HG03558 (cell line): ENCODE measurements at regions not wholly inside any gene's neighbourhood (a gene's known extent, or its start where the extent isn't known, plus 50 kb on each side); places are given as distances from the start of the nearest gene placed in this dataset.

Experiments used
- ATAC-seq: cut with Tn5 transposase; IDR thresholded peaks from one replicate; pipeline ENCODE4 v1.9.1; 2021; ENCODE audit warnings: moderate number of reproducible peaks; ENCODE audit not compliant: unreplicated experiment; ENCODE audit errors: extremely low read depth

DNA sequence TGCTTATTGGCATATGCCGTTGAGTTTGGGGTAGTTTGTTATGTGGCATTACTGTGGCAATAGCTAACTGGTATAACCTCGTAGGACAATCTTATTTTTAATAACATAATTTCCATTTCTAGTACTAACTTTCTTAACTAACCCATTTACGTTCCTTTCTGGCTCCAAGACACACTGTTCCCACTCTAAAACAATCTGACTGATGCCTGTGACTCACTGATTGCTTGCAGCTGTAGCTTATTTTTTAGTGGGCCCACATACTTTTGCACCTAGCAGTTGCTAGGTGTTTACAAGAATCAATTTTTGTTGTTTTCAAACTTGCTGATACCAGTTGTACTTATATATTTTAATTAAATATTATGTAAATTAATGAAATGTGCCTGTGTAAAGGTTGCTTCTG lies 52.2 kb downstream of the FAT3 start:
- no peak for ATAC-seq

DNA sequence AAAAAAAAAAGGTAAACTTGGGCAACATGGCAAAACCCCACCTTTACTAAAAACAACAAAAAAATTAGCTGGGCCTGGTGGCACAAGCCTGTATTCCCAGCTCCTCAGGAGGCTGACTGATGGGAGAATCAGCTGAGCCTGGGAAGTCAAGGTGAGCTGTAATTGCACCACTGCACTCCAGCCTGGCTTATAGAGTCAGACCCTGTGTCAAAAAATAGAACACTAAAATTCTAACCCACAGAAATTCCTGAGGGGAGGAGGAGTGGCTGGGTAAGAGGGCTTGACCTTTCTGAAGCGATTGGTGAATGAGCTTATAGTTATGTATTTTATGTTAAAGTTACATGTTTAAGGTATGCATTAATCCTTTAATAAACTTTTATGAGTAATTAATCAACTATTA lies 53.3 kb downstream of the FAT3 start:
- no peak for ATAC-seq

DNA sequence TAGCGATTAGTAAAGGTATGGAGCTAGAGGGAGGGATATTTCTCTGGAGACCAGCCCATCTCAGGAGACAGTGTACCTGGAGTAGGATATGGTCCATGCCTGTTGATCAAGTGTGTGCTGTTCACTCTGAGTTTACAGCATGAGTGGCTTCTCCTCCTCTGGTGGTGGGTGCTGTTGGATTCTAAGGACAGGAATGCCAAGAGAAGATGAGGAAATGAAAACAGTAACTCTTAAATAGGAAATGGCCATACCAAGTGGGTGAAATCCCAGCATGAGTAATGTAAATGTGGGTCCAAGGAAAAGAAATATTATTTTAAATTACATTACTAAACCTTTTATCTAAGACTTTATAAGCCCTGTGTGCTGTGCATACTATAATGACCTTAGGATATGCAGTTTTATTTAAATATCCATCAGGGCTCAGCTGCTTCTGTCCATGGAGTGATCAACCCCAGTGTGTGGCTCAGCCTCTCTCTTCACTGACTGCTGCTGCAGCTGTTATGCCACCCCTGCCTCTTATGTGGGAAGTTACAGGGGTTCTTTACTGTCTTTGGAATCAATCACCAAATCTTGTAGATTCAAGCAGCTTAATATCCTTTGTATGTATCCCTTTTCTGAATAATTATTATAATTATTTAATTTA lies 54.3 kb downstream of the FAT3 start:
- ATAC-seq = no peak

- no peak for ATAC-seq
These were observed 59.5 kb downstream of the FAT3 start for GRCh38 chr11:92284107-92284506.

DNA sequence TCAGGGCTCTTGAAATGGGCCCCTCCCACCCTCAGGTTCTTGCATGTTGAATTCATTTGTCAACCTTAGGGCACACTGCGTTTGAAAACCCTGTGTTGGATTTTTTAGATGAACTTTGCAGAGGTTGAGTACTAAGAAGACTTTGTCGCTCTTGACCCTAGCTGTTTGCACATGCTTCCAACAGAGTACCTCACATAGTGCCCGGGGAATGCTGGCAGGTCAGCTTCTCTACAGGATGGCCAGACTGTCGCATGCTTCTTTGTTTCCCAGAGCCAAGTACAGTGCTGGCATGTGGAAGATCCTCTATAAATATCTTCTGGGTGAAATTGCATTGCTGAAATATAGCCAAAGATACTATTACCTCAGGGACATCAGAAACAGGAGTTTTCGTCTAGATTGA lies 59.9 kb downstream of the FAT3 start:
- no peak for ATAC-seq

DNA sequence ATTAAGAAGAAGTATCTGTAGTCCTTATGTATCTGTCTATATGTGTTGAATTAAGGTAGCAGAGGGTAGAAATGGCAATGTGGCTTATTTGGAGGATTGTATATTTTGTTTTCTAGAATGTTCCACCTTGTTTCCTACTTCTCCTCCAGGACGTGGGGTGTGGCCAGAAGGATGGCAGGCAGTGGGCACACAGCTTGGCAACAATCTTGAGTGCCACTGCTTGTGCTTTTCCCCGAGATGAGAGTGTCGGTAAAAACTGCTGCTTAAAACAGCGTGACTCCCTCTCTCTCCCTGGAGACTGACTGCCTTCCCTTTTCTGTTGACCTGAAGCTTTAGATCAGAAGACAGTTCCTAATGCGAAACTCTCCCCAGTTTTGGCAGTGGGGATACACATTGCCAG lies 61.2 kb downstream of the FAT3 start:
- ATAC-seq = no peak

DNA sequence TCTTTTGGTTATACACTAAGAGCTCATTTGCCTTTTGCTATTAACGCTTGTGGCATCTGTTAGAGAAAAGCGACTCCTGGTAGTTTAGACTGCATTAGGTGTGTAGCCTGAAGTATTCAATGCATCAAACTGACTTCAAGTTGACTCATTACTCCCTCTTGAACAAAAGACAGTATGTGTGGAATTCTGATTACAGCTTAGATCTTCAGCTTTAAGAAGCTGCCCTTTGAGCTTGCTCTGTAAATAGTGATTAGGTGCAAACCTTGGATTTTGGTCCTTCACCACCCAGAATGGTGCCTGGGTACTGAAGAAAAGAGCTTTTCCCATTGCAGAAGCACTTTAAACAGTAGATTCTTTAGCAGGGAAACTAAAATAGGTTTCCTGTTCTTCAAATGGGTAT lies 62.1 kb downstream of the FAT3 start:
- ATAC-seq = no peak

- no peak for ATAC-seq
These were observed 70.8 kb downstream of the FAT3 start for GRCh38 chr11:92295175-92296137.

GRCh38 chr11:92296138-92296515 lies 71.5 kb downstream of the FAT3 start:
- no peak for ATAC-seq

GRCh38 chr11:92297567-92298553 lies 73.2 kb downstream of the FAT3 start:
- ATAC-seq = no peak

DNA sequence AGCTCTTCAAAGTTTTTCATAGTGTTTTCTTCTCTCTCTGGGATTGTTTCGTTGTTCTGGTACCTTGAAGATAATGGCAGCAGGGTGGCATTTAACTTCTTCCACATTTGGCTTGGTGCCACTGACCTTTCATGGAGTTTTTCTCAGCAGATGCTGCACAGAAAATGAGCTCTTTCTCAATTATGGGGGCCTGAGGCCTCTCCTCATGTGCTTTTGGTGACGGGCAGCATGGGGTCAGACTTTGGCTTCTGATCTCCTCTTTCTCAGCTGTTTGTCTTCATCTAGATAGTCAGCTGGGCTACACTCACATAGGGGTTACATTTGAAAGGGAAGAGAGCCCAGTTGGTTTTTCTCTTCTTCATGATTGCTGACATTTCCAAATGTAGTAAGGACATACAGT lies 76.3 kb downstream of the FAT3 start:
- no peak for ATAC-seq

GRCh38 chr11:92302770-92303169 lies 78.2 kb downstream of the FAT3 start:
- no peak for ATAC-seq

GRCh38 chr11:92304271-92304670 lies 79.7 kb downstream of the FAT3 start:
- ATAC-seq = no peak

DNA sequence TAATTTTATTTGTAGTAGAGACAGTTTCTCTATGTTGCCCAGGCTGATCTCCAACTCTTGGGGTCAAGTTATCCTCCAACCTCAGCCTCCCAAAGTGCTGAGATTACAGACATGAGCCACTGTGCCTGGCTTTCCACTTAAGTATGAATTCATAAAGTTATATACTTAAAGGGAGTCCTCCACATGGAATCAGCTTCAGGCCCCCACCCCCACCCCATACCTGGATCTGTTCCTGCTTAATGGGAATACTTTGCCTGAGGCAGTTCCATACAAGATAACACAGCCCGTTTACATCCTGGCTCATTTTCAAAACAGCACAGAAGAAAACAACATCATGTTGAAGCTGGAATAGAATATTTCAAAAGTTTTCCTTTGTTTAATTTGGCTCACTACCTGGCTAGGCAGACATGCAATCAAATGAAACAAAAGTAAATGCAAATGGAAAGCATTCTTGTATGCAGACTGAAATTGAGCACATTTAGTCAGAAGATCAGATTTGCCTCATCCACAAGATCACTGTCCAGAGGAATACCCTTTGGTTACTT lies 82.4 kb downstream of the FAT3 start:
- ATAC-seq = no peak

DNA sequence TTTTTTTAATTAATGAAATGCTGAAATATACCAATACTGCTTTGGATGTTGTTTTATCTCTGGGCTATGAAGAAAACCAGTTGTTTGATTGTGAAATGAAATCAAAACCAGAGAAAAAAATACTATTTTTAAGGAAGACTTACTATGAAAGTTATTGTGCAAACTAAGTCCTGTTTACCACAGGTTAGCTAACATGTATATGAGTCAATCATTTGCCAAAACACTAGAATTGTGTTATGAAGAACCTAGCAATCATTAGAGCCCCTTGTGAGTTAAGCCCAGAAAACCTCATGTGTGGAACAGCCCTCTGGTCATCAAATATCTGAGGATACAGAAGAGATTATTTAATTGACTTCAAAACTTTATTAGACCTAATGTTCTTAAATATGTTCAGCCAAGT lies 83.7 kb downstream of the FAT3 start:
- ATAC-seq = no peak

DNA sequence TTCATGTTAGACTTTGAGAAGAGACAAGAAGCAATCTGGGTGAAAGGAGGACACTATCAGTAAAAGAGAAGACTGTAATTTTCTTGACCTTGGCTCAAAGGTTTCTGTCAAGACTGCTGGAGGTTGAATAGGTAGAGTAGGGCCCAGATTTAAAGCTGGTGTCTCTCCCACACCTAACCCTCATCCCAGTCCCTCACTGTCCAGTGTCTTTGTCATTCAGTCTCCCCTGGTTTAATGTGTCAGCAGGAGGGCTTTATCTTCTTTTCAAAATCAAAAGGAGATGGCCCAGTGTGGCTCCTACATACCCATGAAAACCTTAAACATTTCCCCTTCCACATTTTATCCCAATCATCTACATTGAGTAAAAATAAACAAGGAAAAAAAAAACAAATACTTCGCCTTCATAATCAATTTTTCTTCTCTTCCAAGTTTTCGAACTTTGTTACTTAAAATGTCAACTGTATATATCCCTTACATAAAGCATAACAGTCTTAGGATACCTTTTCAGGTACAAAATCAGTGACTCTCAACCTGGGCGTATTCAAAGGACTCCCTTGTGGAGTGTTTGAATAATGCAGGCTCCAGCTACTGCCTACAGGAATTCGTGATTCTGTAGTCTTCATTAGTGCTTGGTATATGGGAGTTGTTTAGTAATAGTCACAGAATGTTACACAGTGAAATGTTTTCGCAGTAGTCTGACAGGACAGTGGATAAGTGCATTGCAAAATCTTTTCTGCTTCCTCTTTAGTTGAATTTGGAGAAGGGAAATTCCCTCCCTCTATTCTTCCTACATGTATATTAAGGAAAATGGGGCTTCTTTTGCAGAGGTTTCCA lies 87.2 kb downstream of the FAT3 start:
- no peak for ATAC-seq

GRCh38 chr11:92313784-92314183 lies 89.2 kb downstream of the FAT3 start:
- no peak for ATAC-seq

DNA sequence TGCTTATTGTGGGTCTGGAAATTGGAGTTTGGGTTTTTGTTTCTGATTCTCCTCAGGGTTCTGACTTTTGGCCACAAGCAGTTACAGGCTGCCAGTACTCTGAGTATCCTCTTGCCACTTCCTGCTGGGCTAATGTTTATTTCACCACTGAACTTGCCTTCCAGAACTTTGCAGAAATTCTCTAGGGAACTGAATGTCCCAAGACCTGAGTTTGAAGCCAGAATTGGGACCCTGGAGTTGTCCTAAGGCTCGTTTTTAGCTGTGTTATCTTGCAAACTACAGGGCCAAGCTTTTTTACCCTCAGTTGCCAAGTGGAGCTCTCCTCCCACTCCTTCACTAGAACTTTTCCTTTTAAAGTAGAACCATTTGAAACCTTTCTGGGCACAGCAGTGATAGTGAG lies 89.9 kb downstream of the FAT3 start:
- ATAC-seq = no peak

DNA sequence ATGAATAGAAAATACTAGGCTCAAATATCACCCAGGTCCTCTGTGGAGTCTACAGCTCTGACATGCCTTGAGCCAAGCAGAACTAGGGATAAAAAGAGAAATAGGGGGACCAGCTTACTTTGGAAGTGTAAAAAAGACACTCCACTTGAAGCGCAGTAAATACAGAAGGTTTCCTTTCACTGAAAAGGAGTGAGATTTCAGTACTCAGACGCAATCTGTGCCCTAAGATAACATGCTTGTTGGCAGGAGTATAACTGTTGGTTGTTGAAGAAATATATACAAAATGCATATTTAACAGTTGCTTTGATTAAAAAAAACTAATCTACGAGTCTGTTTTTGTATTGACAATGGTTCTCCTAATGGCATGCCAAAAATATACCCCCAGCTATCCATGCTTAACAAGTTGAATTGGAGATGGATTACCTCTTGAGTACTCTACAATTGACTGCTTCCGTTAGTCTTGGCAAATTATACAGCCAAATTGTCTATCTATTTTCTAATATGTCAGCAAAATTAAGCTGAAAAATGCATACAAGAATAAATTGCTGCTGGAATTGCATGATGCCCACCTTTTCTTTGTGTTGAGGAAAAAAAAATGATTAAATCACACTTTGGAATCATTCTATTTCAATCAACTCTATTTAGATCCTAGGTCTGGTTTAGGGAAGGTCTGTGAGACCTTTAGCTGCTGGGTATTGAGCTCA lies 91.6 kb downstream of the FAT3 start:
- ATAC-seq = no peak
